Tibial nerve (tissue), 4 donors: ENCODE measurements at regions not wholly inside any gene's neighbourhood (a gene's known extent, or its start where the extent isn't known, plus 50 kb on each side); places are given as distances from the start of the nearest gene placed in this dataset.

ENCODE experiments used
- CTCF ChIP-seq, 5 experiments: fragments of 200-600 bp in 3 of 5; fragments of 450-650 bp in 2 of 5; sonication (generic) in 3 of 5; IDR thresholded peaks; one replicate each; pipeline ENCODE4 v1.5.1; 2016 to 2019; ENCODE audit warnings: antibody characterized with exemption in 5 of 5, mild to moderate bottlenecking in 3 of 5, moderate library complexity in 2 of 5
- EP300 ChIP-seq, 2 donors: sonication (generic); formaldehyde crosslinking; IDR thresholded peaks; one replicate each; pipeline ENCODE4 v1.6.1; 2017; ENCODE audit warnings: antibody characterized with exemption in 2 of 2, mild to moderate bottlenecking in 1 of 2
- POLR2A ChIP-seq, 2 donors: fragments of 450-650 bp; IDR thresholded peaks; one replicate each; pipeline ENCODE4 v1.6.1; 2017; ENCODE audit warnings: antibody characterized with exemption in 2 of 2, mild to moderate bottlenecking in 2 of 2, moderate library complexity in 2 of 2

GRCh38 chr7:125090596-125090995 lies 161.0 kb upstream of the POT1 start:
- TF ChIP-seq CTCF (IDR thresholded peaks at IDR 0.05) (no peak), EP300 (IDR thresholded peaks at IDR 0.05) (no peak), POLR2A (IDR thresholded peaks at IDR 0.05) (no peak)
